ENCODE measurements at regions not wholly inside any gene's neighbourhood (a gene's known extent, or its start where the extent isn't known, plus 50 kb on each side); places are given as distances from the start of the nearest gene placed in this dataset.

DNA sequence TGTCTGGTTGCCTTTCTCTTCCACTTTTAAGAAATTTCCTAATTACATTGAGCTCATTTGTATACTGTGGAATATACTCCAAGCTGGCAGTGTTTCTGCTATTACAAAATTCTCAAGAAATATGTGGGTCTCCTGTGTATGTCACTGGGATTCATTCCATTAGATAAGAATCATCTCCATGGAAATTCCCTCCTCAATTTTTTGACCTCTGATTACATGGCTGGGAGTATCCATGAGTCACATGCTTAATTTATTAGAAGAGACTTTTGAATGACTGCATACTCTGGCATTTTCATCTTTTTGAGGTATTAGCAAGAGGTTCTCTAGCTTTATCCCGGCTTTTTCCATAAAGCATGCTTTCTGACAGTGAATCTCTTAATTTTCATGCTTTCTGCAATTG is 665.5 kb upstream of the CNTNAP5 start:
- Mint-ChIP-seq H3K27me3 (ENCODE audit: low read depth) (no peaks in the 10 kb centered on the region), H3K27ac (no peak overlapping the region), H3K4me3 (no peak overlapping the region), H3K4me1 (ENCODE audit: low read depth) (no peaks in the 10 kb centered on the region), H3K9me3 (peaks cover 11% of the 10 kb centered on the region), H3K36me3 (ENCODE audit: low read depth) (no peaks in the 10 kb centered on the region)

DNA sequence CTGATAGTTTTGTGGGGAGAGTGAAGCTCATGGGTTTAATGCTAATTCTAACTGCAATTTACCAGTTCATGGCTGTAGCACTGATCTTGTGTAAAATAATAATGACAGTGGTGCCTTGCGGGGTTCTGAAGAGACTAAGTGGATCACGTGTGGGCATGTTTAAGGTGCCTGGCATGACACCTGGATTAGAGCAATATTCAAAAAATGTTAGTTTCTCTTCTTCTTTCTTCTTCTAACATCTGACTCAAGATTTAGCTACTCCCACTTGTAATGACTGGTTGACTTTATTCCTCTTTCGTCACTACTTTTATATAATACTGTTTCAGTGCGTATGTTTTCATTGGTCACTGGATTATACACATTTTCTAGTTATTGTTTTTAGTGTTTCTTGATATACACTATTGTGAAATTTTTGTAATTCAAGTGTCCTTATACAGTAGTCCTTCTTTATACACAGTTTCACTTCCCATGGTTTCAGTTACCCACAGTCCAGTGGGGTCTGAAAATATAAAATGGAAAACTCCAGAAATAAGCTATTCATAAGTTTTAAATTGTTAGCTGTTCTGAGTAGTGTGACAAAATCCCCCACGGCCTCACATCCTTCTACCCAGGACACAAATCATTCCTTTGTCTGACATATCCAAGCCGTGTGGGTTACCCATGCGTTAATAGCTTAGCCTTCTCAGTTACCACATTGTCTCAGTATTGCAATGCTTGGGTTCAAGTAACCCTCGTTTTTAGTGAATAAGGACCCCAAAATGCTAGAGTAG is 662.2 kb upstream of the CNTNAP5 start:
- Mint-ChIP-seq H3K9me3 (peaks cover 9% of the 10 kb centered on the region), H3K4me1 (ENCODE audit: low read depth) (no peaks in the 10 kb centered on the region), H3K27me3 (ENCODE audit: low read depth) (no peaks in the 10 kb centered on the region)

DNA sequence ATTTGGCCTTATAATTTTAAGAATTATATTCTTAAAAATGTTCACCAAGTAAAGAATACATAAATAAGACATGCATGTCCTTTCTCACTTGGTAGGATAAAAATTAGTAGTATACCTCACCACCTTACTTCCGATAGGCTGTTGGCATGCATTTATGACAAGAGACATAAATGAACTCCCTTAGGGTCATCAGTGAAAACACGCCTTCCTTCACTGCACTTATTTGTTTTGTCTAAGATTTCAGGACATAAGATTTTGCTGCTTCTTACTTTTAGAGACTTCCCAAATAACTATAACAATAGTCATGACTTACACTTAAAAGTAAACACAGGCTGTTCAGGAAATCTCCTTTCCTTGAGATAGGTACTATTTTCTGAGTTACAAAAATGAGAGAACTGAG is 661.3 kb upstream of the CNTNAP5 start:
- H3K4me1 Mint-ChIP-seq (ENCODE audit: low read depth): no peaks in the 10 kb centered on the region

More for the DNA sequence above, 662.2 kb upstream of the CNTNAP5 start:
- Mint-ChIP-seq H3K36me3 (ENCODE audit: low read depth) (no peaks in the 10 kb centered on the region), H3K27ac (no peak overlapping the region), H3K4me3 (no peak overlapping the region)

DNA sequence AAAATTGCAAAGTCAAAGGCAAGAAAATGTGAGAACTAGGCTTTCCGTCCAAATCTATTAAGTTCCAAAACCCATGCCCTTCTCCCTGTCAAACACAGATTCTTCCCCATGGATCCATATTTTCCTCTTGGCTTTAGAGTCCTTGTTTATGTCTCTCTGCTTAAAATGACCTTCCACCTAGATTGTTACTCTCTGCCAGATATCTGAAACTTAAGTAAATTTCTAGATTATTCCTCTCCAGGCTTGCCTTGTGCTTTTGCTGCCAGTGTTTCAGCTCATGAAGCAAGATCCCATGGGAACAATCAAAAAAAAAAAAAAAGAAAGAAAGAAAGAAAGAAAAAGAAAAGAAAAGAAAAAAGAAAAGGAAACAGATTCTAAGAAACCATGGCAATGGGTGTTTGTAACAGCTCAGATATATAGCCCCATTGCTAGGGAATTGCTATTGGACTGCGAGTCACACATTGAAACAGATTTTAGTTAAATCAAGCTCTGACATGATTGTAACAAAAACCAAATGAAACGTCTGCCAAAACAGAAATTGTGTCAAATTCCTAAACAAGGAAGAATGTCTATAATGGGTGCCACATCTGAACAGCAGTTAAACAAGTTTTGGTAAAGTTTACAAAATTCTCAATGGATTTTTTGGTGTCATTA is 660.7 kb upstream of the CNTNAP5 start:
- Mint-ChIP-seq H3K4me1 (ENCODE audit: low read depth) (no peaks in the 10 kb centered on the region), H3K27ac (no peak overlapping the region), H3K27me3 (ENCODE audit: low read depth) (no peaks in the 10 kb centered on the region), H3K9me3 (peaks cover 15% of the 10 kb centered on the region), H3K36me3 (ENCODE audit: low read depth) (no peaks in the 10 kb centered on the region), H3K4me3 (no peak overlapping the region)

More for the DNA sequence above, 661.3 kb upstream of the CNTNAP5 start:
- Mint-ChIP-seq H3K4me3 (no peak overlapping the region), H3K36me3 (ENCODE audit: low read depth) (no peaks in the 10 kb centered on the region), H3K27ac (no peak overlapping the region), H3K27me3 (ENCODE audit: low read depth) (no peaks in the 10 kb centered on the region), H3K9me3 (peaks cover 11% of the 10 kb centered on the region)

DNA sequence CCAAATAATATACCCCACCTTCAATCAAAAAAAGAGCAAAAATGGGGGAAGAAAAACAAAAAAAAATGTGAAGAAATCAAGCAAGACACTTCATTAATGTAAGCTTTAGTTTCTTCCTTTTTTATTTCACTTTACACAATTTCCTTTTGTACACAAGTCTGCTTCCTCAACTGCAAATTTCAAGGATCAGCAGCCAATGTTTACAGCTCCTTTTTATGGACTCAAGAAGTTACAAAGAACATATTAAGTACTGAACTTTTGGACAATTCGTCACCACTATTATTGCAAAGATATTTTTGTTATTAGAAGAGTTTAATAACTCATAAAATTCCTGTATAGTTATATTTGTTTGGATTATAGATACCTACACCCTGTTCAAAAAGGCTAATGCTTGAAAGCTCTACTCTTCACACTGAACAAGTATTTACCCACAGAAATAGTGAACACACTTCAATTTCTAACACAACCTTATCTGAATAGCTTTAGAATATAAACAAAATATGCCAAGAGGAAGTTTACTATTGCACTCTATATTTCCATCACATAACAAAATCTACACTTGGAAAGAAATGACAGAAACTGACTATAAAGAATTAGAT is 658.7 kb upstream of the CNTNAP5 start:
- Mint-ChIP-seq H3K4me1 (ENCODE audit: low read depth) (no peaks in the 10 kb centered on the region), H3K36me3 (ENCODE audit: low read depth) (no peaks in the 10 kb centered on the region), H3K27me3 (ENCODE audit: low read depth) (no peaks in the 10 kb centered on the region), H3K4me3 (no peak overlapping the region), H3K9me3 (peaks cover 12% of the 10 kb centered on the region), H3K27ac (no peak overlapping the region)

DNA sequence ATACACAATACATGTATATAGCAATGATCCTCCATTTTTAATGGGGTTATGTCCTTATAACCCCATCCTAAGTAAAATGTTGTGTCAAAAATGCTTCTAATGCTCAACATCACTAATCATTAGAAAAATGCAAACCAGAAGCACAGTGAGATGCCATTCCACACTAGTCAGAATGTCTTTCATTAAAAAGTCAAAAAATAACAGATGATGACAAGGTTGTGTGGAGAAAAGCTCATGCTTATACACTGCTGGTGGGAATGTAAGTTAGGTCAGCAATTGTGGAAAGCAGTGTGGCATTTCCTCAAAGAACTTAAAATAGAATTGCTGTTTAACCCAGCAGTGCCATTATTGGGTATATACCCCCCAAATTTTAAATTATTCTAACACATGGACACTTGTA is 654.9 kb upstream of the CNTNAP5 start:
- H3K4me3 Mint-ChIP-seq: no peak overlapping the region
- no peaks in the 10 kb centered on the region for H3K36me3 Mint-ChIP-seq (ENCODE audit: low read depth)
- H3K27me3 Mint-ChIP-seq (ENCODE audit: low read depth): no peaks in the 10 kb centered on the region
- peaks cover 16% of the 10 kb centered on the region for H3K9me3 Mint-ChIP-seq
- no peaks in the 10 kb centered on the region for H3K4me1 Mint-ChIP-seq (ENCODE audit: low read depth)
- H3K27ac Mint-ChIP-seq: no peak overlapping the region

DNA sequence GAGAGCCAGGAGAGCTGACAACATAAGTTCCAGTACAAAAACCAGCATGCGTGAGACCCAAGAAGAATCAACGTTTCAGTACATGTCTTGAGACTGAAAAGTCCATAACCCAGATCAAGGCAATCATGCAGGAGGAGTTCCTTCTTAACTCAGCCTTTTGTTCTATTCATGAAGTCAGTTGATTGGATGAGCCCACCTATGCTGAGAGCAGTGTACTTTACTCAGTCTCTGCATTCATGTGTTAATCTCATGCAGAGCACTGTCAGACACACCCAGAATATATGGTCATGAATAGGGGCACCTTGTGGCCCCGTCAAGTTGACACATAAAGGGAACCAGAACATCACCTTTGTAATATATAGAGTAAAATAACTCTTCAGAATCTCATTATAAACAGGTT is 653.6 kb upstream of the CNTNAP5 start:
- H3K4me1 Mint-ChIP-seq (ENCODE audit: low read depth): no peaks in the 10 kb centered on the region
- H3K27me3 Mint-ChIP-seq (ENCODE audit: low read depth): no peaks in the 10 kb centered on the region
- H3K4me3 Mint-ChIP-seq: no peak overlapping the region
- H3K9me3 Mint-ChIP-seq: peaks cover 16% of the 10 kb centered on the region
- H3K36me3 Mint-ChIP-seq (ENCODE audit: low read depth): no peaks in the 10 kb centered on the region
- no peak overlapping the region for H3K27ac Mint-ChIP-seq

DNA sequence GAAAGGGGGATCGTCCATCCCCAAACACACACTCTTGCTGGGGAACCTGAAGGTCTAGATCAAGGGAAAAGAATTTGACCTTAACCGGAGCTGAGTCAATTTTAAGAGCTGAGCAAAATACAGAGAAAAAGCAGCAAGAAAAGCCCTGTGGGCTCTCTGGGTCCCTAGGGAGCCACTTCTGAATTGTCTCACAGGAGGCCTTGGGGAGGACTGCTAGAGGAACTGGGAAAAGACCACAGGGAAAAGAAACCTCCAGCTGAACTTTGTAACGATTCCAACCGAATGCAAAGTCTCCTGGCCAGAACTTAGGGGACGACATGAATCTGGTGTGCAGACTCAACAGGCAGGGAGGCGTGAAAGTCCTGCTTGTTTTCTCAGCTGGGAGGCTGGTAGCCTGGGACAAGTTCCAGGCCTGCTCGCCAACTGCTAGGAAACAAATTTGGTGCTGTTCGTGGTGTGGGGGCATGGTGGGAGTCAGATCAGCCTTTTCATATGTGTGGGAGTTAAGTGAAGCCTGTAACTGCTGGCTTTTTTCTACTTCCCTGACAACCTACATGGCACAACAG is 644.6 kb upstream of the CNTNAP5 start:
- H3K27me3 Mint-ChIP-seq (ENCODE audit: low read depth): no peaks in the 10 kb centered on the region
- H3K4me3 Mint-ChIP-seq: no peak overlapping the region
- H3K9me3 Mint-ChIP-seq: peaks cover 18% of the 10 kb centered on the region
- no peaks in the 10 kb centered on the region for H3K36me3 Mint-ChIP-seq (ENCODE audit: low read depth)
- no peaks in the 10 kb centered on the region for H3K4me1 Mint-ChIP-seq (ENCODE audit: low read depth)
- no peak overlapping the region for H3K27ac Mint-ChIP-seq

DNA sequence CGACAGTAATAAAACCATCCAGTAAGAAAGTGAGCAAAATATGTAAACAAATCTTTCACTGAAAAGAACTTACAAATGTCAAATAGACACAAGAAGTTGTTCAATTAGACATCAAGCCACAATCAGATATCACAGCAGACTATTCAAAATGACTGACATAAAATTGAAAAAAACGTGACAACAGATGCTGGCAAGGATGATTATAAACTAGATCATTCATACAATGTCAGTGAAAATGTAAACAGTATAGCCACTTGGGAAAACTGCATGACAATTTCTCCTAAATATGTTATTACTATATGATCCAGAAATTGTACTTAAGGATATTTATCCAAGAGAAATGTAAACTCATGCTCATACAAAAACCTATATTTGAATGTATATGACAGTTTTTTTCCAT is 609.4 kb upstream of the CNTNAP5 start:
- H3K4me1 Mint-ChIP-seq (ENCODE audit: low read depth): no peaks in the 10 kb centered on the region
- H3K27me3 Mint-ChIP-seq (ENCODE audit: low read depth): no peaks in the 10 kb centered on the region
- H3K4me3 Mint-ChIP-seq: no peak overlapping the region
- no peak overlapping the region for H3K27ac Mint-ChIP-seq
- H3K9me3 Mint-ChIP-seq: peaks cover 11% of the 10 kb centered on the region
- H3K36me3 Mint-ChIP-seq (ENCODE audit: low read depth): no peaks in the 10 kb centered on the region

DNA sequence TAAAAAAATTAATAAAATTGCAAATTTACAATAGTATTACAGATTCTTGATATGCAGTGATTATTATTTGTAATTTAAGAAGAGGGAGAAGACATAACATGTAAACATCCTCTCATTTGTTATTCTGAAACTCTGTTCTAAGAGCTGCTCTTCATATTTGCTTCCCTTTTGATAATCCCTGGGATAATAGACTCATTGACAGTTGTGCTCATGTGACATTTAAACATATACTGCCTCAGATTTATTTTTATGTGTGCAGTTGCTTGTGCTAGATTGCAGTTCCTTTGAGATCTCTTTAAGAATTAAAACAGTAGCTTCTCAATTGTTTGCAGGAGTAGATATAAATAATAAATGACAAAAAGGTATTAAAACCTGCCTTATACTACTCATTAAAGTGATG is 605.1 kb upstream of the CNTNAP5 start:
- Mint-ChIP-seq H3K4me1 (ENCODE audit: low read depth) (no peaks in the 10 kb centered on the region), H3K4me3 (no peak overlapping the region), H3K36me3 (ENCODE audit: low read depth) (no peaks in the 10 kb centered on the region), H3K27me3 (ENCODE audit: low read depth) (no peaks in the 10 kb centered on the region), H3K27ac (no peak overlapping the region), H3K9me3 (peaks cover 7% of the 10 kb centered on the region)

DNA sequence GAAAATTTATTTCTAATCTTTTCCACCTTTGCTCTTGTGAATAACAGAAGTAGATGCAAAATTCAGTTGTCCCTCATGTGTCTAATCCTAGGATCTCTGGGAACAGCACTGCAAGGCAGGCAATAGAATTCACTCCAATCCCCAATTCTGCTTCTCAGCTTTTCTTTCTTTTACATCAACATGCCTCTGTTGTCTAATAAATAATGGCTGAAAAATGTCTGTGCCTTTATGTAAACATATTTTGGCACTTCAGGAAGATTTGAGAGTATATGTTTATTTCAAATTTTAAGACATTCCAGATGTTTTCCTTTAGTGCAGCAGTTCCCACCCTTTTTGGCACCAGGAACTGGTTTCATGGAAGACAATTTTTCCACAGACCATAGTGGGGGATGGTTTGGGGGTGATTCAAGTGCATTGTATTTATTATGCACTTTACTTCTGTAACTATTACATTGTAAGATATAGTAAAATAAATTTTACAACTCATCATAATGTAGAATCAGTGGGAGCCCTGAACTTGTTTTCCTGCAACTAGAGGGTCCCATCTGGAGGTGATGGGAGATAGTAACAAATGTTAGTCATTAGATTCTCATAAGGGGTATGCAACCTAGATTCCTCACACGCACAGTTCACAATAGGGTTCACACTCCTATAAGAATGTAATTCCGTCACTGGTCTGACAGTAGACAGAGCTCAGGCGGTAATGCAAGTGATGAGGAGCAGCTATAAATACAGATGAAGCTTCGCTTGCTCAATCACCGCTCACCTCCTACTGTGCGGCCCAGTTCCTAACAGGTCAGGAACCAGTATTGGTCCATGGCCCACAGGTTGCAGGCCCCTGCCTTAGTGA is 590.3 kb upstream of the CNTNAP5 start:
- no peaks in the 10 kb centered on the region for H3K36me3 Mint-ChIP-seq (ENCODE audit: low read depth)
- H3K27me3 Mint-ChIP-seq (ENCODE audit: low read depth): no peaks in the 10 kb centered on the region
- peaks cover 10% of the 10 kb centered on the region for H3K9me3 Mint-ChIP-seq
- H3K27ac Mint-ChIP-seq: no peak overlapping the region
- H3K4me1 Mint-ChIP-seq (ENCODE audit: low read depth): no peaks in the 10 kb centered on the region
- H3K4me3 Mint-ChIP-seq: no peak overlapping the region

DNA sequence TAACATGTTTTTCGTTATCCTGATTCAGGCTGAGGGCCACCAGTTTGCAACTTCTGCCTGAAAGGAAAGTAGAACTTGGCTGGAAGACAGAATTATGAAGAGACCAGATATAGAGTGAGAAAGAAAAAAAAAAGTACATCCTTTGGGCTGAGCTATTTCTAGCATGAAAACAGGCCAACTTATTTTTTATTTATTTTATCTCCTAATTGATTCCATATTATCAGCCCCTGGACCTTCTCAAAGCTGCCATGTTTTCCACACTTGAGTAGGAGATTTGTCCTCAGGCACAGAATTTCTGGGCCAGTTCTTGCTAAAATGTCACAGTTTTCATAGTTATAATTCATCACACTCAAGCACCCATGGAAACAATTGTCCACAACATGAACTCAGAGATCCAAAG is 586.8 kb upstream of the CNTNAP5 start:
- no peaks in the 10 kb centered on the region for H3K36me3 Mint-ChIP-seq (ENCODE audit: low read depth)
- H3K4me1 Mint-ChIP-seq (ENCODE audit: low read depth): no peaks in the 10 kb centered on the region
- H3K9me3 Mint-ChIP-seq: peaks cover 9% of the 10 kb centered on the region
- H3K27me3 Mint-ChIP-seq (ENCODE audit: low read depth): no peaks in the 10 kb centered on the region
- H3K27ac Mint-ChIP-seq: no peak overlapping the region
- H3K4me3 Mint-ChIP-seq: no peak overlapping the region

DNA sequence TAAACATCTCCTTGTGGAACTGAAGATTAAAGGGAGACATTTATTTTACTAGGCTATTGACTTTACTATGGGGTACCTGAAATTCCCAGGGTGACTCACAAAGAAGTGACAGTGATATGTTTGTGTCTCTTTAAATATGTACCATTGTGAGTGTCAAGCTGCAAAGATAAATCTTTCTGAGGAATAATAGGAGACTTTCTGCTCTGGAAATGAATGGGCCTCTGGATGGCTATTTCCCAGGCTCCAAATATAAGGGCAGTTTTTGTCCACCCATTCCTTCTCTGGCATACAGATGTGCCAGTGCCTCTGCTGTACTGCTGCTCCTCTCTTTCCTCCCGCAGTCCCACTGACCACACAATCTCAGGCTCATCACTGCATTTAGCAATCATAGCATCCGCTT is 586.4 kb upstream of the CNTNAP5 start:
- Mint-ChIP-seq H3K4me3 (no peak overlapping the region), H3K9me3 (peaks cover 6% of the 10 kb centered on the region), H3K4me1 (ENCODE audit: low read depth) (no peaks in the 10 kb centered on the region), H3K27me3 (ENCODE audit: low read depth) (no peaks in the 10 kb centered on the region), H3K27ac (no peak overlapping the region), H3K36me3 (ENCODE audit: low read depth) (no peaks in the 10 kb centered on the region)

DNA sequence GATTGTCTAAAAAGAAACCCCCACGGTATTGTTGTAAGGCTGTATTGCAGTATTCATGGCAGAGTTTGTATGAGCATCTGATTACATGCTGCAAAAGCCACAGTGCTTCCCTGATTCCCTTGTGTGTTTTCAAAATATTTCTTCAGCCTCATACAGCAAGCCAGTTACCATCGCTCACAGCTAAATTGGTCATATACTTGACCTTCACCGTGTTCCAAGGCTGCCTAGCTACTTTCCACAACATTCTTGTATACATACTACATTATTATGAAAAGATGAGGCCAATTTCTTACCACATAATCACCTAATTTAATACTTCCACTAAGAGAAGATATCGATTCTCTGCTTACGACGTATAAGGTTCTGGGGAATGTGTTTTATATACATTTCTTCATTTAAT is 576.3 kb upstream of the CNTNAP5 start:
- no peaks in the 10 kb centered on the region for H3K36me3 Mint-ChIP-seq (ENCODE audit: low read depth)
- no peaks in the 10 kb centered on the region for H3K27me3 Mint-ChIP-seq (ENCODE audit: low read depth)
- H3K27ac Mint-ChIP-seq: no peak overlapping the region
- peaks cover 11% of the 10 kb centered on the region for H3K9me3 Mint-ChIP-seq
- H3K4me3 Mint-ChIP-seq: no peak overlapping the region
- no peaks in the 10 kb centered on the region for H3K4me1 Mint-ChIP-seq (ENCODE audit: low read depth)

Measured in T-helper 1 cell treated with Interleukin-12 subunit alpha and Interleukin-12 subunit beta and Interleukin-4 antibody, amounts not matched to agents 30 μg/mL and 1 μg/mL, for 36 hours (primary cell).